ENCODE measurements at regions not wholly inside any gene's neighbourhood (a gene's known extent, or its start where the extent isn't known, plus 50 kb on each side); places are given as distances from the start of the nearest gene placed in this dataset.

DNA sequence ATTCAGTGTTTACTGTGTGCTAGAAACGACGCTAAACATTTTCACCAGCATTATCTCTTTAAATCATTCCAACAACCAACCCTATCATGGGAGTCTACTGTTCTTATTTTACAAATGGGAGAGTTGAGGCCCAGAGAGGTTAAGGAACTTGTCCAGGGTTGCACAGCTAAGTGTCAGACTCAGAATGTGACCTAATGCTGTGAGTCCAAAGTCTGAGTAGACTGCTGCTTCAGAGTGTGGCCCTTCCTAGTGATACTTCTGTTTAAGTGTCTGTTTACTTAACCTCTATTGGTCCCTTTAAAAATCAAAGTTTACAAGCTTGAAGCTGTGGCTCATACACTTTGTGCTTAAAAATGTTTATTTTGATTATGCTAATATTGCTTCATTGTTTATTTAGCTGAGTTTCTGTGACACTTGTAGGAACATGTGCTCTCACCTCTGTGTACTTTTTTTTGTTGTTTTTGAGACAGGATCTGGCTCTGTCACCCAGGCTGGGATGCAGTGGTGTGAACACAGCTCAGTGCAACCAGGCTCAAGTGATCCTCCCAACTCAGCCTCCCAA lies 84.4 kb upstream of the SYPL1 start:
- DNase-seq = no peak

DNA sequence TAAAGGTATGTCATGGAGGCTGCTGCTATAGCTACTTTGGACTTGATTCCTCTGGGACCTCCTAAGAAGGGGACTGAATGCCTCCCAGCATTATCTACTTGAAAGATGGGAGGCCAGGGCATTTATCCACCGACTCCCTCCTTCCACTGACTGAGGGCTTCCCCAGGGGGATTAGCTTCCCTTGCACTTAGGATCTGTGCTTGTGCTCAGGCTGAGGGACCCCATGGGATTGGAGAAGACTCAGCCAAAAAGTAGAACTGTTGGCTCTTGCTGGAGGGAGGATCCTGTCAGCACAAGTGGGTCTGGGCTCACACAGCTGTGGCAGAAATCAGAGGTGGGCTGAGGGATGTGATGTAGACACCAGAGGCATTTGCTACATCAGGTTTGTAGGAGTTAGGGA lies 81.5 kb upstream of the SYPL1 start:
- no peak for DNase-seq

DNA sequence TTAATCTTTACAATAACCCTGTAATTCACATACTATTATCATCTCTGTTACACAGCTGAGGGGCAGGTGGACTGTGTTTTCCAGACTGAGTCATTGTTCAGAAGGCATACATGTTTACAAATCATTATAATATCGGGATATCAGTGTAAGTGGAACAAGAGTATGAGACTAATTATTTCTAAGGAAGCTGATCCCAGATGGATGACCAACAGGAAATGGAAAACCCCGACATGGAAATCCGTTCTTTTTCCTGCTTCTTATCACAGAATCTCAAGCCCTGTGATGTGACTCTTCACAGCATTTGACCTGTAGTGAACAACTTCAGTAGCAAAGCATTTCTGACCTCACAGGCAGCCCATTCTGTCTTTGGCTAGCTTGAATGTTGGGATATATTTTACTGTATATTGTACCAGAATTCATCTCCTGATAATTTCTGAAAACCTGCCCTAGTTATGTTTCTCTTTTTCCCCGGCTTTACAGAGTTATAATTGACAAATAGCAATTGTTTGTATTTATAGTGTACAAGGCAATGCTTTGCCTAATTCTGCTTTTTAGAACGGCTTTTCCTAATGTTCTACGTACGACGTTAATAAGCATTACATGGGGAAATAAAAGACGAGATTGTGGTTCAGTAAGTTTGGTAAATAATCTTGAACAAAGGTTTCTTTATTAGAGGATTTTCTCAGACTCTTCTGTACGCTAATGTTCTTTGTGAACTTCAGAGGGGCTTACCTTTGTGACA lies 78.6 kb upstream of the SYPL1 start:
- DNase-seq = no peak

DNA sequence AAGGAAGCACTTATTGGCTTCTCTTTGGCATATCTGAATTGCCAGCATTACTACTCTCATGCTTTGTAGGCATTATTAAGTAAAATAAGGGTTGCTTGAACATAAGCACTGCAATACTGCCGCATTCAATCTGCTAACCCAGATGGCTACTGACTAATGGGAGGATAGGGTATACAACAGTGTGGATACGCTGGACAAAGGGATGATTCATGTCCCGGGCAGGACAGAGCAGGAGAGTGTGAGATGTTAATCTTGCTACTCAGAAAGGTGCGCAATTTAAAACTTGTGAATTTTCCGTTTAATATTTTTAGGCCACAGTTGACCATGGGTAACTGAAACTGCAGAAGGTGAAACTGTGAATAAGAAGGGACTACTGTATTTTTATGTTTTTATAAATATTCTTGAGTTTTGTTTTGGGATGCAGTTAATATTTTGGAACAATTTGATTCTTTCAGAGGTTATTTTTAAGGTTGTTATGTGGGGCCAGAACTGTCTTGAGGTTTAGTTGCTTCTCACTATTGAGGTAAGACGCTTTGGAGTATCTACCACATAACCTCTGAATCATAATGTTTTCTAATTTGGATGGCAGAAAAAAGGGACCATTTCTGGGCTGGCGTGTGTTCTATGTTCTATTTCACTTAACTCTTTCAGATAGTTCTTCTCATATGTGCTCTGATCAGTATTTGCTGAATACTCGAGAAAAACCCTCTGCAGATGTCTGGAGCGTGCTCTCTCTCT lies 75.7 kb upstream of the SYPL1 start:
- no peak for DNase-seq

DNA sequence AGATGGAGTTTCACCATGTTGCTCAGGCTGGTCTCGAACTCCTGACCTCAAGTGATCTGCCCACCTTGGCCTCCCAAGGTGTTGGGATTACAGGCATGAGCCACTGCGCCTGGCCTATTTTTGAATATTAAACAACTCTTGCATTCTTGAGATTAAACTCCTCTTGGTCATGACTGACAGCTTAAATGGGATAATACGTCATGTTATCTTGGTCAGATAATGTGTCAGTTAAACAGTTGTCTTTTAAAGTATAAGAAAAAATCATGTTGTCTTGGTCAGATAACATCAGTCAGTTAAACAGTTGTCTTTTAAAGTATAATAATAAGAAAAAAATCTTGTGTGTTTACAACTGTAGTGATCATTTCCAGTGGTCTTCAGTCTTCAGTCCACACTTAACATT lies 73.6 kb upstream of the SYPL1 start:
- DNase-seq = no peak

DNA sequence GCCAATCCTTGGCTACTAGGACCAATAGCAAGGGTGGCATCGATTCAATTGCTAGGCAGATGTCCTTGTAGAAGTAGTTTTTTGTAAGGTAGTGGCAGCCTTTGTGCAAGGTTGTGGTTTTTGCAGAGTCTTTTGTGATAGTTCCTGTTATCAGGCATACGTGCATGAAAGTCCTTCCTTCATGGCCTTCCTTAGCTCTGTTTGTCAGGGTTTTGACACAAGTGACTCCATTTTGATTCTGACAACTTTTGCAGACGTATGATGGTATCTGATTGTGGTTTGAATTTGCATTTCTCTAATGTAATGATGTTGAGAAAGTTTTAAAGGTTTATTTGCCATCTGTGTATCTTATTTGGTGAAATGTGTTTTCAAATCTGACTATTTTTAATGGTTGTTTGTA lies 71.8 kb upstream of the SYPL1 start:
- no peak for DNase-seq

DNA sequence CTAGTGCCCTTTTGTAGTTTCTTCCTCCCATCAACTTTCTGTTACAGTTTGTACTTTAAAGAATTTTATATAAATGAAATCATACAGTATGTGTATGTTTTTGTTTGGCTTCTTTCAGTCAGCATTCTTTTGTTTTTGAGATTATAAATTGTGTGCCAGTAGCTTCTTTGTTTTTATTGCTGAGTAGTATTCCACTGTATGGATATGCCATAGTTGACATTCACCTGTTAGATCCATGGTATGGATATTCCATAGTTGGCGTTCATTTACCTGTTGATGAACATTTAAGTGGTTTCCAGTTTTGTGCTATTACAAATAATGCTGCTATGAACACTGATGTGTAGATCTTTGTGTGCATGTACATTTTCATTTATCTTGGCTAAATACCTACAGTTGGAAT lies 70.8 kb upstream of the SYPL1 start:
- no peak for DNase-seq

DNA sequence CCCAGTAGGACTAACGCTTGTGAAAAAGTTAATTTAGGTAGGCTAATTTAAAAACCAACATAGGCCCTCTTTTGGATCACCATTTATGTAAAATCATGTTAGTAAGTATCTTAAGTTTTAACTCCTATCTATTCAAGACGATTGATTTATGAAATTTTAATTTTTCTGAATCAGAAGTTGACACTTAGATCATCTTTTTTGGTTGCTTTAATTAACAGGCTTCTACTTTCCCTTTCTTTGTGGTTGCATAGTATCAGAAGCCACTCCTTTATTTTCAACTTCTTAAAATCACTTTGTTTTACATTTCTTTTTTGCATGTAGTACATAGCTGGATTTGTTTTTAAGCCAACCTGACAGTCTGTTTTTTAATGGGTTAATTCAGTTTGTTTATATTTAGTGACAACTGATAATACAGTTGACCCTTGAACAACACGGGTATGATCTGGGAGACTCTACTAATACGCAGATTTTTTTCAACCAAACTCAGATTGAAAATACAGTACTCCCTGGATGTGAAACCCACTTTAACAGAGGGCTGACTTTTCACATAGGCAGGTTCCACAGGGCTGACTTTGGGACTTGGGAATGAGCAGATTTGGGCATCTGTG lies 69.7 kb upstream of the SYPL1 start:
- DNase-seq = no peak

DNA sequence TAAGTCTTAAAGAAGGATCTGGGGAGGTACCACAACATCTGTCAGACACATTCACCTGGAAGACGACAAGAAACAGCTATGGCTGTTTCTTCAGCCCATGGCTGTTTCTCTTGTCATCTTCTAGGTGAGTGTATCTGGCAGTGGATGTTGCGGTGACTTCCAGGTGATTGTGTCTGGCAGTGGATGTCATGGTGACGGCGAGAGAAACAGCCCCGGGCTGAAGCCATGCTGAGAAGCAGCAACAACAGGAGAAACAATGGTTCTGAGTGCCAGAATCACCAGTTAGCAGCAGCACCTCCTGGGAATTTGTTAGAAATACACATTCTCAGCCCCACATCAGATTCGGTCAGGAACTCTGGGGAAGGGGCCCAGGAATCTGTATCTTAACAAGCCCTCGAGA lies 68.6 kb upstream of the SYPL1 start:
- no peak for DNase-seq

DNA sequence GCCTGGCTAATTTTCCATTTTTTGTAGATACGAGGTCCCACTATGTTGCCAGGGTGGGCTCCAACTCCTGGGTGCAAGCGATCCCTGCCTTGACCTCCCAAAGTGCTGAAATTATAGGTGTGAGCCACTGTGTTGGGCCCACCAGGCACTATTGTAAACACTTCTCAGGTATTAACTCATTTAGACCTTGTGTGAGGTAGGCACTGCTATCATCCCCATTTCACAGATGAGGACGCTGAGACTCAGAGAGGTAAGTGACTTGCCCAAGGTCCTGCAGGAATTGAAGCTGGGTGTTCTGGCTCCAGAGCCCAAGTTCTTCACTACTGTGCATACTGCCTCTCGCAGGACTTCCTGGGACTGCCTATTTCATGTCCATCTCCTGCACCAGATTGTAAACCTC lies 67.1 kb upstream of the SYPL1 start:
- no peak for DNase-seq

DNA sequence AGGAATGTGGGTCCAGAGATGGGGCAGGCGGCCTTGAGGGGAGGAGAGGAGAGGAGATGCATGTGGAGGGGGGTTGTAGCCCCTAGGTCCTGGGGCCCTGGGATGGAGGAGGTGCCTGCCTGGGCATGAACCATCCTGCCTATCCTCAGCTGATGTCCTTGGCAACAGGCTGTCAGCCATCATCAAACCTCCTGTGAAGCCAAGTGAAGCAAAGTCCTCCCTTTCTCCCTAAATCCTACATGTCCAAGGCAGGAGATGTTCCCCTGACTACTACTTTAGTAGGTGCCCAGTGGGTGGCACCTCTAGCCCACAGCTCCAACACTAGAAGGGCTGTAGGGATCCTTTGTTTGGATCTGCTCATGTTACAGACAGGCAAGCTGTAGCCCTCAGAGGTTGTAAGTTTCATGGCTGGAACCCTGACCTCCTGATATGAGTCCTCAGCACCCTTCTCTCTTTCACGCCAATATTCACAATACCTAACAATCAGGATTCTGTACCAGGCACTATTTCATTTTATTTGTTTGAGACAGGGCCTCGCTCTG lies 66.6 kb upstream of the SYPL1 start:
- no peak for DNase-seq

DNA sequence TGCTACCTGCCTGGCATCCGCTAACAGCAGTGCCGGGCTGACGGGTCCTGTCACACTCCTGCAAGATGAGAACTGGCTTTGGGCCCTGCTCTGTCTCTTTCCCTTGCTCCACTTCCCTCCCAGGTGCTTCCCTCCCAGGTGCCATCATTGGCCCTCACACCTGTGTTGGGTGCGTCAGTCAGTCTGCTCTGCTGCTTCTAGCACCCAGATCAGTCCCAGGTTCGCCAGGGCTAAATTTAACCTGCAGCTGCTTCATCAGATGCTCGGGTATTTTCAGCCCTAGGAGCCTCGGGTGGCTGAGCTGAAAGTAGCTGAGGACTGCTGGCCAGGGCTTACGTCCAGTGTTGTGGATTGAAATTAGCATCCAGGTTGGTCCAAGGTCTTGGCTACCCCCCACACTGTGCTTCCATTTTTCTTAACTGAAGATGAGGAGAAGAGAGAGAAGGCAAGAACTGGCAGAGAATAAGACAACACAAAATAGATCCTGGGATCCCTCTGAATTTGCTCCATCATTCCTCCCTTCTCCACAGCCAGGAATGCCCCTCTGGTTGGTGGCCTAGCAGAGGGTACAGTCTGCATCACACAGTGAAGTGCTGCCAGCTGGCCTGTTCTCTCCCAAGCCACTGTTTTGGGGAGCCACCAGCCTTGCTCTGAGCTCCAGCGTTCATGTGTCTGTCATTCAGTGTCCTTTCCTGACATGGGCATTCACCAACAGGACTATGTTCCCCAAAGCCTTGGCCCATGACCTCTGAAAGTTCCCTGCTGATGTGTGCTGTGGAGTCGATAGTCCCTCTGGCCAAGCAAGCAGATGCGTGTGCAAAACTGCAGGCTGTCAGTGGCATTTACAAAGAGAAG lies 65.9 kb upstream of the SYPL1 start:
- DNase-seq = no peak

DNA sequence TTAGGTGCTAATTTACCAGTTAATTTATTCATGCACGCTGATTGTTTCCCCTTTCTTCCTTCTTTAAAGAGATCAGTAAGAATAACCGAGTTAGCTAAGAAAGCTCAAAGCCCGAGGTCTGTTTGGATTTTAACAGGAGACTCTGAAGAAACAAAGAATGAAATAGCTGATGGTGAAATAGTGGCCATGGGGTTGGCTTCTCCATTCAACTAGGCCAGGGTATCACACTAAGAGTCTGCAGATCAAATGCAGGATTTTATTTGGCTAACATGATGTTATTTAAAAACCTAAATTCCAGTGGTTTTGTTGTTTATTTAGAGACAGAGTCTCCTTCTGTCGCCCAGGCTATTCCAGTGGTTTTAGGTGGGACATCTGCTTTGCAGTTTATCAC lies 65.2 kb upstream of the SYPL1 start:
- DNase-seq = no peak

DNA sequence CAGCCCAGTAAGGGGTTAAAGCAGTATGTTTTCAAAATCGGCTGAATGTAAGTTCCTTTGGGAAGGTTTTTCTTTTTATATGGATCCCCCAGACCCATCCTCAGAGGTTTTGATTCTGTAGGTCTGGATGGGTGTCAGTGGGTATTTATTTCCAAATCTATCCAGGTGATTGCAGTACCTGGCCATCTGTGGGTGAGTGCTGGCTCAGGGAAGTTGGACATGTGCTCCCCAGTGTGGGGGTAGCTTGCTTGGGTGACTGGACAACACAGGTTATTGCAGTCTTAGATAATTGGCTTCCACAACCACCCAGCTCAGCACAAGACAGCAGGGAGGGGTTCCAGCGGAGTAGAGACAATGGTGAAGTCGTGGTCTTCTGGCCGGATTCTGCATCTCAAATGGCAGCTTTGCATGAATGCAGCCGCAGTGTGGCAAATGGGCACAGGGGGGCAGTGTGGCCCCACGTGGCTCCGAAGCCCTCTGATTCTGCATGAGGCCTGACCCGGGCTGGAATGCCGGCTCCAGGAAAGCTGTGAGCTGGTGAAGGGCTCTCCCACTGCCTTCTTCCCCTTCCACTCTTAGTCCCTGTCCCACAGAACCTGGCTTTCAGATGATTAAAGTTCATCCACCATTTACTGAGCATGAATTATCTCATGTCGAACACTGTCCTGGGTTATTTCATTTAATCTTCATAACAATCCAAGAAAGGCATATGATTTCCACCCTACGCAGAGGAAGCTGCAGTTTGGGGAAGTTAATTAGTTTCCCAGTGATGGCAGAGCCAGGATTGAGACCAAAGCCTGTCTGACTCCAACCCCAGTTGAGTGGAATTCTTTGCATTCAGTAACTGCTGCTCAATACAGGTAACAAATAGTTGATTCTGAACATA lies 64.5 kb upstream of the SYPL1 start:
- DNase-seq = peak; percentile 62 to 68

DNA sequence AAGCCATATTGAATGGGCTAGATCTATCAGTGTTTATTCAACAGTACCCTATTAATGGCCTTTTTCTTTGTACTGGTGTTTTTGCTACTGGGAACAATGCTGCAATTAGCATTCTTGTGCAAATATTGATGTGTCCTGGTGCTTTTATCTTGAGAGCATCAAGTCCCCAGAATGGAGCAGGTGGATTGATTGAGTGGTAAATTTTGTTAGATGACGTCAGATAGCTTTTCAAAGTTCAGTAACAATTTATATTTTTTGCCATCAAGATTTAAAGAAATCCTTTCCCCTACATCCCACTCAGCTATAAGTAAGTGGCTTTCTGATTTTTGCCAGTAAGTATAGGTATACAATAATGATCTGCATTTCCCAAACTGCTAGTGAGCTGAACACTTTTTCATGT lies 63.4 kb upstream of the SYPL1 start:
- DNase-seq = no peak

DNA sequence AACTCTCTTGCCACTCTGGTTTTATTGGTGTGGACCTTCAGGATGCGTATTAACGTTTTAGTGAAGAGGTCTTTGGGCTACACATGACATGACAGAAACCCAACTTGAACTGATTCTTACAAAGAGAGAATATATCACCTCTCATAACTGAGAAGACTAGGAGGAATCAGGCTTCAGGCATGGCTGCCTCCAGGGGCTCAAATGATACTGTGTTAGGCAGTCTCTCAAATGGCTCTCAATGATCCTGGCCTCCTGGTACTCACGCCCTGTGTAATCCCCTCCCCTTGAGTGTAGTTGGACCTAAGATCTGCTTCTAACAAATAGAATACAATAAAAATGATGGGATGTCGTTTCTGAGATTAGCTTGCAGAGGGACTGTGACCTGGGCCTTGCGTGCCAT lies 58.5 kb upstream of the SYPL1 start:
- DNase-seq = no peak

DNA sequence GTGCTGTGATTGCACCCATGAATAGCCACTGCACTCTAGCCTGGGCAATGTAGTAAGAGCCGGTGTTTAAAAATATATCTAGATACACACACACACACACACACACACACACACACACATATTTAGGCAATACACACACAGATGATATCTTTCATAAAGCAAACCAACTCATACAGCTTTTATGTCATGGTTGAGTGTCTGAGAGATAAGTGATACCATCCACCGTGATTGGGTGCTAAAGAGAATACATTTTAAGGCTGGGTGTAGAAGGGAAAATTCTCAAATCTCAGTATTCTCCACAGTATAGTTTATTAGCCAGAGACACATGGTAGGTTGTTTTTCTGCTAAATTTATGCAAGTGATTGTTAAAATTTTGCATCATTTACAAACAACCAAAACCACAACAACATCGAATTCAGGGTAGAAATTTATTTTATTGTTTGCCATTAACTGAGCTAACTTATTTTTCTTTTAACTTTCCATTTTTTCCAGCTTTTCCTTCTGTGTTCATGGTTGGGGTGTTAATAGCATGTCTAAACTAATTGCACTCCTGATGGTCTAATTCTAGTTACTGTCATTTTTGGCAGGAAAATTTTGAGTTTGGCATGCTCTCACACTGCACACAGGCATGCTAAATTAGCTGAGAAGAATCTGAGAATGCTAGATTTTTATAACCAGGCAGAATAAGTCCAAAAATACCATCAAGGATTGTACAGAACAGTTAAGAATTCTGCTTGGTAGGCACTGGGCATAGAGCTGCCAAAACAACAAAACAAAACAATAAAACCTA lies 57.9 kb upstream of the SYPL1 start:
- no peak for DNase-seq

DNA sequence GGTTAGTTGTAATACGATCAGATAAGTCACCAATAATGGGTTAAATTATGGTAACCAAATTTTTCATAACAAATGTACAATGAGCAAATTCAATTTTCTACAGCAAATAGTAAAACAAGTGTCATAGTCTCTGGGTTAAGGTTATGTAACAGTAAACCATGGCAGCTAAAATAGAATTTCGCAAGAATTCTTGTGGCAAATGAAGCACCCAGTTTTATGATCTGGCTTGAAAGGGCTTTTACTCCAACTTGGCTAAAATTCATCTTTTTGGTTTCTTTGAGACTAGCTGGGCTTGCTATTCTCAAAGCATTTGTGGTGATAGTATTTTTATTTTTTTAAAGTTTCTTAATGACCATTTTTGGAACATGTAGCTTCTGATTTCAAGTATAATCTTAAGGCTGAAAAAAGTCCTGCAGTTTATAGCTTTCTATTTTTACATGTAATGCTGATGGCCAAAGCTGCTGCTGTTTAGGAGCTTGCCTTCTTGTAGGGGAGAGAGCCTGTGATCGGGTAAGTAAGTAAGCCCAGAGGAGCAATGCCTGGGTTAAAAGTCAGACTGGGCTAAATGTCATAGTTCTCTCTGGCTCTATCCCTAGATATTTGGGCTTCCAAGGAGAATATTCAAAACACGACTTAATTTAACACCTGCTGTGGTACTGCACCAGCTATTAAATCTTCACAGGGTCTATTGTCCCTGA lies 55.5 kb upstream of the SYPL1 start:
- no peak for DNase-seq

DNA sequence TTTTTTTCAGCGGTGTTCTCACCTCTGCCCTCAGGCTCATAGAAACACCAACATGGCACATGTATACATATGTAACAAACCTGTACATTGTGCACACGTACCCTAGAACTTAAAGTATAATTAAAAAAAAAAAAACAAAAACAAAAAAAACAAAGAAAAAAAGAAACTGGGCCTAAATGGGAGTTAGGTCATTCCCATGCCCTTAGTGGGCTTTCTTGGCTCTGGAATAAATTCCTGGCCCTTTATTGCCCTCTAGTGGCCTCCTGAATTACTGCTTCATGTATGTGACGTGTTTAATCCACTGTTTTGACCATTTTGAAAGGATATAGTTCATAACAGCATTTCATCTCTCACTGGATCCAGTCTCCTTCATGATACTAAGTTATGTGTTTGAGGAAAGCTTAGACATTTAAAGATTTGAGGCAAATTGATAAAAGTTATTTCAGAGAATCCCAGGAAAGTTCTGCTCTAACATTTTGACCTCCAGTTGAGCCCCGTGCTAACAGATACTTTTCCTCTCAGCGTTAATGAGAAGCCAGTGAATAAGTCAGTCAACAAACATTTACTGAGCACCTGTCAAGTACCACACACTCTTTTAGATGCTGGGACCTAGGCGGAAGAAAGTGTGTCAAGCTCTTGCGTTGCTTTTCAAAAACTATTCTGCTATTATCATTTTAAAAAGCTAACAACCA lies 54.7 kb upstream of the SYPL1 start:
- peak in 1 of 2 experiments; percentile 7 for DNase-seq

DNA sequence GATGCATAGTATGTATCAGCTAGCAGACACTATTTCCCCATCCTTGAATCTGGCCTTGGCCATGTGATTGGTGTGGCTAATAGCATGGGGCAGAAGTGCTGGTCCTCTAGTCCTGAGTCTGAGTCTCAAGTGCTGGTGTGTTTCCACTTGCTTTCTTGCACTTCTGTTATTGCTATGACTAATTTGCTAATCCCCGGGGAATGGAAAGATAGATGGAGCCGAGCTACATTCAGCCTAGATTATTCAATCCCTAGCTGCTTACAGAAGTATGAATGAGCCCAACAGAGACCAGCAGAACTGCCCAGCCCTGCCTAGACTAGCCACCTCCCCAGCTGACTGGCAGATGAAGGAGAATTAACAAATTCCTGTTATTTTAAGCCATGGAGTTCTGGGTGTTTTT lies 53.2 kb upstream of the SYPL1 start:
- no peak for DNase-seq
